Stimulated activated CD4-positive, alpha-beta T cell treated with anti-CD3 and anti-CD28 coated beads, Interleukin-12 subunit alpha, Interleukin-12 subunit beta, amount 100 ng/mL, for 48 hours (primary cell): ENCODE measurements at regions not wholly inside any gene's neighbourhood (a gene's known extent, or its start where the extent isn't known, plus 50 kb on each side); places are given as distances from the start of the nearest gene placed in this dataset.

Experiments used
- DNase-seq, 3 donors: peaks; one replicate each; pipeline ENCODE4 v3.0.0-alpha.2; 2020; ENCODE audit warnings: low read depth in 2 of 3, low spot score in 1 of 3

- DNase-seq: no peak
Observed at GRCh38 chr7:42457663-42458062, 220.7 kb upstream of the GLI3 start.

GRCh38 chr7:42456756-42457276 is 219.8 kb upstream of the GLI3 start:
- no peak for DNase-seq

- DNase-seq: no peak
Observed at GRCh38 chr7:42456267-42456666, 219.3 kb upstream of the GLI3 start.

GRCh38 chr7:42453931-42454361 is 216.9 kb upstream of the GLI3 start:
- DNase-seq: no peak

GRCh38 chr7:42452356-42452755 is 215.3 kb upstream of the GLI3 start:
- no peak for DNase-seq

GRCh38 chr7:42449431-42449830 is 212.4 kb upstream of the GLI3 start:
- DNase-seq: no peak

GRCh38 chr7:42448901-42449300 is 211.9 kb upstream of the GLI3 start:
- DNase-seq: no peak

- DNase-seq: no peak
Observed at GRCh38 chr7:42445691-42446090, 208.7 kb upstream of the GLI3 start.

GRCh38 chr7:42440951-42441350 is 203.9 kb upstream of the GLI3 start:
- DNase-seq: no peak

GRCh38 chr7:42432644-42433043 is 195.6 kb upstream of the GLI3 start:
- no peak for DNase-seq

GRCh38 chr7:42431873-42432272 is 194.9 kb upstream of the GLI3 start:
- no peak for DNase-seq

GRCh38 chr7:42429339-42429738 is 192.3 kb upstream of the GLI3 start:
- DNase-seq: no peak

GRCh38 chr7:42426163-42426562 is 189.2 kb upstream of the GLI3 start:
- no peak for DNase-seq

GRCh38 chr7:42414941-42415505 is 178.0 kb upstream of the GLI3 start:
- DNase-seq: no peak

- no peak for DNase-seq
Observed at GRCh38 chr7:42414028-42414427, 177.0 kb upstream of the GLI3 start.

GRCh38 chr7:42409296-42409695 is 172.3 kb upstream of the GLI3 start:
- no peak for DNase-seq

GRCh38 chr7:42407833-42408232 is 170.8 kb upstream of the GLI3 start:
- no peak for DNase-seq

- DNase-seq: no peak
Observed at GRCh38 chr7:42407021-42407710, 170.2 kb upstream of the GLI3 start.

GRCh38 chr7:42406358-42406757 is 169.3 kb upstream of the GLI3 start:
- no peak for DNase-seq

GRCh38 chr7:42405782-42406181 is 168.8 kb upstream of the GLI3 start:
- no peak for DNase-seq

- DNase-seq: no peak
Observed at GRCh38 chr7:42403831-42404230, 166.8 kb upstream of the GLI3 start.

- DNase-seq: no peak
Observed at GRCh38 chr7:42400961-42401360, 164.0 kb upstream of the GLI3 start.

- DNase-seq: no peak
Observed at GRCh38 chr7:42400211-42400772, 163.3 kb upstream of the GLI3 start.
